Activated CD4-positive, alpha-beta T cell treated with anti-CD3 and anti-CD28 coated beads for 36 hours (primary cell): ENCODE measurements at regions not wholly inside any gene's neighbourhood (a gene's known extent, or its start where the extent isn't known, plus 50 kb on each side); places are given as distances from the start of the nearest gene placed in this dataset.

Experiments used
- ATAC-seq: fragments of 200-7000 bp; cut with Tn5 transposase; one replicate; pipeline ENCODE4 v1.10.0; 2021; ENCODE audit warnings: mild to moderate bottlenecking, moderate library complexity
- CTCF ChIA-PET: fragments of 350-600 bp; sonication (Branson Sonifier 250); formaldehyde crosslinking; loops from one replicate; lab custom pipeline; 2021; ENCODE audit warnings: antibody characterized with exemption; lab: Charles Lee
- POLR2A ChIA-PET: fragments of 350-600 bp; sonication (Branson Sonifier 250); formaldehyde crosslinking; loops from one replicate; lab custom pipeline; 2021; ENCODE audit warnings: antibody characterized with exemption, inconsistent platforms; lab: Charles Lee
- DNase-seq: peaks from one replicate; pipeline ENCODE4 v3.0.0-alpha.2; 2020
- H3K27ac Mint-ChIP-seq: one replicate; pipeline ENCODE4 v1.8.0; 2021; ENCODE audit warnings: mixed read lengths
- H3K27me3 Mint-ChIP-seq: one replicate; pipeline ENCODE4 v1.8.0; 2021; ENCODE audit warnings: mixed read lengths
- H3K36me3 Mint-ChIP-seq: one replicate; pipeline ENCODE4 v1.8.0; 2021; ENCODE audit warnings: low read depth, mixed read lengths
- H3K4me1 Mint-ChIP-seq: one replicate; pipeline ENCODE4 v1.8.0; 2021; ENCODE audit warnings: mixed read lengths
- H3K4me3 Mint-ChIP-seq: one replicate; pipeline ENCODE4 v1.8.0; 2021; ENCODE audit warnings: mild to moderate bottlenecking, moderate library complexity, mixed read lengths
- H3K9me3 Mint-ChIP-seq: one replicate; pipeline ENCODE4 v1.8.0; 2021; ENCODE audit warnings: low read depth, mixed read lengths
- intact Hi-C, 2 experiments: fragments of 100-400 bp; cut with DNase I in 1 of 2; cut with micrococcal nuclease in 1 of 2; formaldehyde crosslinking; loops; one replicate each; pipeline versions ENCODE4 v1.14.2 to v1.15.1; 2022 to 2024; cut with DNase I, micrococcal nuclease

GRCh38 chr13:72004784-72005374 is 137.9 kb upstream of the DACH1 start:
- Mint-ChIP-seq H3K4me1 (no peaks in the 10 kb centered on the region), H3K9me3 (peaks cover 7% of the 10 kb centered on the region), H3K36me3 (no peaks in the 10 kb centered on the region), H3K27me3 (no peaks in the 10 kb centered on the region), H3K4me3 (no peak overlapping the region), H3K27ac (no peak overlapping the region)
- ATAC-seq (no peak), DNase-seq (no peak)
- CTCF ChIA-PET = interaction anchor here (0.7 kb wide), 2 partner anchors 9 to 104 kb away, joined by 3 read pairs; no protein-coding TSS in a partner anchor
- POLR2A ChIA-PET = no interaction called here
- intact Hi-C loops = loop anchor here in 1 of 2 experiments (2.0 kb wide), 1 partner anchor 76 kb away; no protein-coding TSS in a partner anchor

- ATAC-seq (no peak), DNase-seq (no peak)
- intact Hi-C loops = loop anchor here in 1 of 2 experiments (2.0 kb wide), 1 partner anchor 77 kb away; no protein-coding TSS in a partner anchor
- Mint-ChIP-seq H3K27ac (no peak overlapping the region), H3K9me3 (peaks cover 7% of the 10 kb centered on the region), H3K4me3 (no peak overlapping the region), H3K4me1 (no peaks in the 10 kb centered on the region), H3K36me3 (no peaks in the 10 kb centered on the region), H3K27me3 (no peaks in the 10 kb centered on the region)
- ChIA-PET POLR2A (no interaction called here), CTCF (no interaction called here)
These were observed 137.2 kb upstream of the DACH1 start for GRCh38 chr13:72004246-72004645.

GRCh38 chr13:71998223-71998622 is 131.2 kb upstream of the DACH1 start:
- Mint-ChIP-seq H3K9me3 (peaks cover 4% of the 10 kb centered on the region), H3K4me3 (no peak overlapping the region), H3K27ac (no peak overlapping the region), H3K27me3 (no peaks in the 10 kb centered on the region), H3K36me3 (no peaks in the 10 kb centered on the region), H3K4me1 (no peaks in the 10 kb centered on the region)
- intact Hi-C loops = no loop called here
- ATAC-seq = no peak
- DNase-seq = no peak
- ChIA-PET CTCF (no interaction called here), POLR2A (no interaction called here)

- DNase-seq = no peak
- H3K9me3 Mint-ChIP-seq = peaks cover 1% of the 10 kb centered on the region
- no peak for ATAC-seq
- H3K4me3 Mint-ChIP-seq = no peak overlapping the region
- no peaks in the 10 kb centered on the region for H3K4me1 Mint-ChIP-seq
- H3K36me3 Mint-ChIP-seq = no peaks in the 10 kb centered on the region
- no peaks in the 10 kb centered on the region for H3K27me3 Mint-ChIP-seq
- no peak overlapping the region for H3K27ac Mint-ChIP-seq
- ChIA-PET POLR2A (no interaction called here), CTCF (no interaction called here)
- intact Hi-C loops = no loop called here
These were observed 112.6 kb upstream of the DACH1 start for GRCh38 chr13:71979616-71980015.

GRCh38 chr13:71977028-71977427 is 110.0 kb upstream of the DACH1 start:
- CTCF ChIA-PET = no interaction called here

GRCh38 chr13:71967990-71968389 is 101.0 kb upstream of the DACH1 start:
- Mint-ChIP-seq H3K36me3 (no peaks in the 10 kb centered on the region), H3K9me3 (peaks cover 2% of the 10 kb centered on the region), H3K4me1 (no peaks in the 10 kb centered on the region), H3K4me3 (no peak overlapping the region), H3K27ac (no peak overlapping the region), H3K27me3 (no peaks in the 10 kb centered on the region)
- ChIA-PET CTCF (interaction anchor here (0.9 kb wide), 1 partner anchor 9 kb away, joined by 5 read pairs; no protein-coding TSS in a partner anchor), POLR2A (no interaction called here)
- intact Hi-C loops = no loop called here
- ATAC-seq = no peak
- no peak for DNase-seq

More at GRCh38 chr13:71977028-71977427, 110.0 kb upstream of the DACH1 start:
- POLR2A ChIA-PET = no interaction called here
- ATAC-seq (no peak), DNase-seq (no peak)
- H3K27ac Mint-ChIP-seq = no peak overlapping the region
- H3K27me3 Mint-ChIP-seq = no peaks in the 10 kb centered on the region
- intact Hi-C loops = no loop called here
- no peaks in the 10 kb centered on the region for H3K4me1 Mint-ChIP-seq
- H3K4me3 Mint-ChIP-seq = no peak overlapping the region
- H3K36me3 Mint-ChIP-seq = no peaks in the 10 kb centered on the region
- no peaks in the 10 kb centered on the region for H3K9me3 Mint-ChIP-seq

GRCh38 chr13:71964491-71965100 is 97.6 kb upstream of the DACH1 start:
- H3K4me3 Mint-ChIP-seq = peak overlapping the region; percentile 35

GRCh38 chr13:71962735-71963134 is 95.7 kb upstream of the DACH1 start:
- Mint-ChIP-seq H3K27ac (no peak overlapping the region), H3K36me3 (no peaks in the 10 kb centered on the region), H3K27me3 (no peaks in the 10 kb centered on the region), H3K4me3 (no peak overlapping the region), H3K4me1 (no peaks in the 10 kb centered on the region), H3K9me3 (peaks cover 2% of the 10 kb centered on the region)
- intact Hi-C loops = no loop called here
- CTCF ChIA-PET = no interaction called here
- no peak for DNase-seq
- POLR2A ChIA-PET = no interaction called here
- ATAC-seq = no peak

More at GRCh38 chr13:71964491-71965100, 97.6 kb upstream of the DACH1 start:
- no peaks in the 10 kb centered on the region for H3K36me3 Mint-ChIP-seq
- no peak for DNase-seq
- ATAC-seq = no peak
- H3K9me3 Mint-ChIP-seq = peaks cover 2% of the 10 kb centered on the region
- H3K27me3 Mint-ChIP-seq = no peaks in the 10 kb centered on the region
- POLR2A ChIA-PET = no interaction called here
- intact Hi-C loops = no loop called here
- no peaks in the 10 kb centered on the region for H3K4me1 Mint-ChIP-seq
- CTCF ChIA-PET = no interaction called here
- H3K27ac Mint-ChIP-seq = no peak overlapping the region

- no peak for ATAC-seq
- DNase-seq = no peak
- no peak overlapping the region for H3K27ac Mint-ChIP-seq
- no peak overlapping the region for H3K4me3 Mint-ChIP-seq
- ChIA-PET CTCF (no interaction called here), POLR2A (no interaction called here)
- no peaks in the 10 kb centered on the region for H3K36me3 Mint-ChIP-seq
- intact Hi-C loops = no loop called here
- H3K27me3 Mint-ChIP-seq = no peaks in the 10 kb centered on the region
- H3K4me1 Mint-ChIP-seq = no peaks in the 10 kb centered on the region
- peaks cover 2% of the 10 kb centered on the region for H3K9me3 Mint-ChIP-seq
These were observed 95.1 kb upstream of the DACH1 start for GRCh38 chr13:71962126-71962525.

GRCh38 chr13:71949441-71949840 is 82.4 kb upstream of the DACH1 start:
- Mint-ChIP-seq H3K27me3 (peaks cover 2% of the 10 kb centered on the region), H3K36me3 (no peaks in the 10 kb centered on the region), H3K9me3 (no peaks in the 10 kb centered on the region), H3K4me1 (no peaks in the 10 kb centered on the region), H3K27ac (no peak overlapping the region), H3K4me3 (no peak overlapping the region)
- ChIA-PET CTCF (no interaction called here), POLR2A (no interaction called here)
- ATAC-seq (no peak), DNase-seq (no peak)
- intact Hi-C loops = no loop called here

GRCh38 chr13:71939186-71939585 is 72.2 kb upstream of the DACH1 start:
- DNase-seq = no peak
- Mint-ChIP-seq H3K9me3 (no peaks in the 10 kb centered on the region), H3K4me1 (no peaks in the 10 kb centered on the region), H3K27me3 (no peaks in the 10 kb centered on the region), H3K27ac (no peak overlapping the region), H3K4me3 (no peak overlapping the region), H3K36me3 (no peaks in the 10 kb centered on the region)
- ChIA-PET CTCF (interaction anchor here (1.6 kb wide), 1 partner anchor 59 kb away, joined by 3 read pairs; no protein-coding TSS in a partner anchor), POLR2A (no interaction called here)
- intact Hi-C loops = no loop called here
- ATAC-seq = no peak

GRCh38 chr13:71935166-71935840 is 68.3 kb upstream of the DACH1 start:
- Mint-ChIP-seq H3K27me3 (no peaks in the 10 kb centered on the region), H3K4me3 (no peak overlapping the region), H3K36me3 (no peaks in the 10 kb centered on the region), H3K9me3 (no peaks in the 10 kb centered on the region), H3K27ac (no peak overlapping the region), H3K4me1 (no peaks in the 10 kb centered on the region)
- POLR2A ChIA-PET = no interaction called here
- intact Hi-C loops = no loop called here
- CTCF ChIA-PET = no interaction called here
- DNase-seq (no peak), ATAC-seq (no peak)
